C4-2B (cell line): ENCODE measurements at regions not wholly inside any gene's neighbourhood (a gene's known extent, or its start where the extent isn't known, plus 50 kb on each side); places are given as distances from the start of the nearest gene placed in this dataset.

ENCODE experiments used
- H3K27ac ChIP-seq: fragments of 450-650 bp; 2 replicates; pipeline ENCODE4 v1.5.1; 2017
- ZFX ChIP-seq: fragments of 450-650 bp; IDR thresholded peaks from 2 replicates; pipeline ENCODE4 v1.6.1; 2017
- TF ChIP-seq, protein P1 (sequence below): fragments of 450-650 bp; conservative IDR thresholded peaks from 2 replicates; pipeline ENCODE4 v1.5.1; 2017; ENCODE audit warnings: mild to moderate bottlenecking

DNA sequence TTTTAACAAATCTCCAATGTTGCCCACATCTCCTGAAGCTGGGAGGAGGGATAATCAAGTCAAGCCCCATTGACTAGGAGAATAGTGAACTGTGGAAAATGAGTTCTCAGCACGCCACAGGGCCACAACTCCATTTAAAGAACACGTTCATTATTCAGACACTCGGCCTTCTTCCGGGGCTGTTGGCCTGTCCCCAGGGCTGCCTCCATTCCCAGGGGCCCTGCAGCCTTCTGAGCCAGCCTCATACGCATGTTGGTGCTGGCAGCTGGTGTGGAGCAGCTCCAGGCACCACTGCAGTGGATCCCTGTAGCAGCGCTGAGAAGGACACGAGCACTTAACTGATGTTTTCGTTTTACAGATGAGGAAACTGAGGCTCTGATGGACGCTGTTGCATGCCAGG lies 87.5 kb upstream of the RCN1 start:
- H3K27ac ChIP-seq = no peak overlapping the region
- TF ChIP-seq ZFX = no peak
- TF ChIP-seq, protein P1, sequence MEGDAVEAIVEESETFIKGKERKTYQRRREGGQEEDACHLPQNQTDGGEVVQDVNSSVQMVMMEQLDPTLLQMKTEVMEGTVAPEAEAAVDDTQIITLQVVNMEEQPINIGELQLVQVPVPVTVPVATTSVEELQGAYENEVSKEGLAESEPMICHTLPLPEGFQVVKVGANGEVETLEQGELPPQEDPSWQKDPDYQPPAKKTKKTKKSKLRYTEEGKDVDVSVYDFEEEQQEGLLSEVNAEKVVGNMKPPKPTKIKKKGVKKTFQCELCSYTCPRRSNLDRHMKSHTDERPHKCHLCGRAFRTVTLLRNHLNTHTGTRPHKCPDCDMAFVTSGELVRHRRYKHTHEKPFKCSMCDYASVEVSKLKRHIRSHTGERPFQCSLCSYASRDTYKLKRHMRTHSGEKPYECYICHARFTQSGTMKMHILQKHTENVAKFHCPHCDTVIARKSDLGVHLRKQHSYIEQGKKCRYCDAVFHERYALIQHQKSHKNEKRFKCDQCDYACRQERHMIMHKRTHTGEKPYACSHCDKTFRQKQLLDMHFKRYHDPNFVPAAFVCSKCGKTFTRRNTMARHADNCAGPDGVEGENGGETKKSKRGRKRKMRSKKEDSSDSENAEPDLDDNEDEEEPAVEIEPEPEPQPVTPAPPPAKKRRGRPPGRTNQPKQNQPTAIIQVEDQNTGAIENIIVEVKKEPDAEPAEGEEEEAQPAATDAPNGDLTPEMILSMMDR = no peak

GRCh38 chr11:32002311-32002710 lies 88.6 kb upstream of the RCN1 start:
- H3K27ac ChIP-seq = no peak overlapping the region
- no peak for TF ChIP-seq ZFX
- TF ChIP-seq, protein P1 = no peak

GRCh38 chr11:31997955-31998354 lies 92.9 kb upstream of the RCN1 start:
- no peak overlapping the region for H3K27ac ChIP-seq
- TF ChIP-seq, protein P1 = peak; percentile 23
- no peak for TF ChIP-seq ZFX

GRCh38 chr11:31996159-31996881 lies 94.6 kb upstream of the RCN1 start:
- H3K27ac ChIP-seq = no peak overlapping the region
- no peak for TF ChIP-seq ZFX
- TF ChIP-seq, protein P1 = no peak

GRCh38 chr11:31995525-31996094 lies 95.3 kb upstream of the RCN1 start:
- TF ChIP-seq ZFX = no peak
- TF ChIP-seq, protein P1 = no peak
- H3K27ac ChIP-seq = no peak overlapping the region

DNA sequence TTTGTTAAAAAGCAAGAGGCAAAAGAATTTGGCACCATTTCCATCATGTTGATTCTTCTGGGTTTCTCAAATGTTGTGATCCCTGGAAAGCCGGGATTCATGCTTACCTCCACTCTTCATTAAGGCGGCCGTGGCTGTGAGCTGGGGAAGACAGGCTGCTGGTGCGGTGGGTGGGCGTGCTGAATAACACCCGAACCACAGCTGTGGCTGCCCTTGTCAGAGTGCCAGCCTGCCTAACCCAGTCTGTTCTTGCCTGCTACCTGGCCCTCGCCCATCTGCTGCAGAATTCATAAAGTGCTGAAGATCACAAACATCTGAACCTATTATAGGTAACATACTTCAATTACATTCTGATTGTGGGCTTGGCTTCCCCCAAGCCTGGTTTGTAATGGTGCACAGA lies 95.8 kb upstream of the RCN1 start:
- TF ChIP-seq ZFX = no peak
- TF ChIP-seq, protein P1 = no peak
- no peak overlapping the region for H3K27ac ChIP-seq

- TF ChIP-seq, protein P1 = no peak
- TF ChIP-seq ZFX = no peak
Observed at GRCh38 chr11:31987118-31988005, 103.5 kb upstream of the RCN1 start.

More at GRCh38 chr11:31987118-31988005, 103.5 kb upstream of the RCN1 start:
- H3K27ac ChIP-seq = no peak overlapping the region
